Panc1 (cell line): ENCODE measurements at regions not wholly inside any gene's neighbourhood (a gene's known extent, or its start where the extent isn't known, plus 50 kb on each side); places are given as distances from the start of the nearest gene placed in this dataset.

Experiments
- ATAC-seq: fragments of 200-7000 bp; cut with Tn5 transposase; 2 replicates; pipeline ENCODE4 v1.9.1; 2020; ENCODE audit warnings: mild to moderate bottlenecking, moderate library complexity
- BruUV-seq: library from RNA; stranded (reverse); fragments of 400-500 nt; replicated peaks from 2 replicates; lab custom pipeline; 2021; lab: Mats Ljungman, UMichigan
- CTCF ChIA-PET: fragments of 300-600 bp; sonication (Branson Sonifier 250); formaldehyde crosslinking; loops from one replicate; lab custom pipeline; 2022; ENCODE audit warnings: antibody characterized with exemption; lab: Charles Lee
- POLR2A ChIA-PET: fragments of 300-600 bp; sonication (Branson Sonifier 250); formaldehyde crosslinking; loops from one replicate; lab custom pipeline; 2022; ENCODE audit warnings: antibody characterized with exemption; lab: Charles Lee
- DNase-seq: peaks from one replicate; pipeline ENCODE4 v3.0.0-alpha.2; 2010; ENCODE audit warnings: low read depth, low spot score
- H3K27ac ChIP-seq: 2 replicates; pipeline ENCODE4 v1.5.1; 2011; ENCODE audit warnings: mild to moderate bottlenecking, low read length, inconsistent platforms
- H3K27me3 ChIP-seq: fragments of 200-500 bp; sonication (Bioruptor generic); 2 replicates; pipeline ENCODE4 v1.6.0; 2014; ENCODE audit warnings: low read length, inconsistent platforms; ENCODE audit not compliant: control insufficient read depth, insufficient read depth
- H3K36me3 ChIP-seq: fragments of 200-500 bp; sonication (Bioruptor generic); 2 replicates; pipeline ENCODE4 v1.5.1; 2014; ENCODE audit warnings: inconsistent platforms, mild to moderate bottlenecking, low read length, moderate library complexity; ENCODE audit not compliant: control insufficient read depth, insufficient read depth
- H3K4me1 ChIP-seq: 2 replicates; pipeline ENCODE4 v1.5.1; 2011; ENCODE audit warnings: inconsistent platforms, mild to moderate bottlenecking, low read length, moderate library complexity; ENCODE audit not compliant: control insufficient read depth, insufficient read depth
- H3K4me3 ChIP-seq, 2 experiments: 2 replicates each; pipeline ENCODE4 v1.5.1; 2011 to 2012; ENCODE audit warnings: low read depth in 2 of 2, low read length in 2 of 2, mild to moderate bottlenecking in 2 of 2, inconsistent platforms in 1 of 2, moderate library complexity in 1 of 2
- H3K9me3 ChIP-seq: fragments of 200-500 bp; sonication (Bioruptor generic); 2 replicates; pipeline ENCODE4 v1.5.1; 2014; ENCODE audit warnings: low read depth, mild to moderate bottlenecking, inconsistent platforms, low read length, moderate library complexity; ENCODE audit not compliant: control insufficient read depth, insufficient read depth
- POLR2AphosphoS5 ChIP-seq: IDR thresholded peaks from 2 replicates; pipeline ENCODE4 v1.6.1; 2012; ENCODE audit warnings: mild to moderate bottlenecking, low read depth, low read length, moderate library complexity
- REST ChIP-seq, 2 experiments: IDR thresholded peaks; 2 replicates each; pipeline ENCODE4 v1.6.1; 2011 to 2012; ENCODE audit warnings: low read depth in 2 of 2, control low read depth in 1 of 2, low read length in 1 of 2, mild to moderate bottlenecking in 1 of 2, moderate library complexity in 1 of 2; ENCODE audit not compliant: insufficient read depth in 1 of 2
- SIN3A ChIP-seq: IDR thresholded peaks from 2 replicates; pipeline ENCODE4 v1.6.1; 2012; ENCODE audit warnings: low read depth, mild to moderate bottlenecking, low read length, moderate library complexity, borderline replicate concordance; ENCODE audit not compliant: insufficient read depth
- TCF7L2 ChIP-seq: IDR thresholded peaks from 2 replicates; pipeline ENCODE4 v1.6.1; 2011; ENCODE audit warnings: mild to moderate bottlenecking, low read depth, low read length, inconsistent platforms
- in situ Hi-C: cut with HindIII; loops from 2 replicates; pipeline ENCODE4 v1.10.0; 2016; ENCODE audit warnings: low sequenced_read_pairs, low pct_unique_long_range_greater_than_20kb
- intact Hi-C: fragments of 100-400 bp; cut with micrococcal nuclease; formaldehyde crosslinking; loops from one replicate; pipeline ENCODE4 v1.10.0; 2022; ENCODE audit not compliant: unreplicated experiment
- TF ChIP-seq, protein P1 (sequence below): fragments of 450-650 bp; IDR thresholded peaks from 2 replicates; pipeline ENCODE4 v1.5.1; 2017; ENCODE audit warnings: mild to moderate bottlenecking

DNA sequence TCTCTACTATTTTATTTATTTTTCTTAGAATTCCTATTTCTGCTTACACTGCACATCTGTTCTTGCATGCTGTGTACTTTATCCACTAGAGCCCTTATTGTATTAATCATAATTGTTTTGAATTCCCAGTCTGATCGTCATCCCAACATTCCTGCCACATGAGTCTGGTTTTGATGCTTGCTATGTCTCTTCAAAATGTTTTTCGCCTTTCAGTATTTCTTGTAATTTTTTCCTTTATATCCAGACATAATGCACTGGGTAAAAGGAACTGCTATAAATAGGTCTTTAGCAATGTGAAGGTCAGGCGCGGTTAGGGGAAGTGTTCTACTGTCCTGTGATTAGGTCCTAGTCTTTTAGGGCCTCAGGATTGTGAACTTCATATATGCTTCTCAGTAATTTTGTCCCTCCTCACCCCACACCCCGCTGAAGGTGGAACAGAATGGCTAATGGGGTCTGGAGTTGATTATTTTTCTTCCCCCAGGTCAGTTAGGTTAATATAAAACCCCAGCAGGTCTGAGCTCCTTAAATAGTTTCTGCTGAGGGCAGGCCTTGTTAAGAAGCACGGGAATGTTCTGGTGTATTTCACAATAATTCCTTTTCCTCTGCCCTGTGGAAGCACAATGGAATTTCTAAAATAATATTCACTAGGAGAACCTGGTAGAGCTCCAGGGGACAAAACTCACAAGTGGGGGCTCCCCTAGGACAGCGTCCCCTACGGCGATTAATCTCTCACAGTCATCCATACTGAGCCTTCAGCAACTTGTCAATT is 146.6 kb upstream of the TUT7 start:
- no peak overlapping the region for H3K4me3 ChIP-seq
- POLR2A ChIA-PET: interaction anchor here (0.5 kb wide), 1 partner anchor 10 kb away, joined by 3 read pairs; no protein-coding TSS in a partner anchor
- DNase-seq: no peak
- H3K27ac ChIP-seq: no peak overlapping the region
- H3K36me3 ChIP-seq: no peaks in the 10 kb centered on the region
- no peak for ATAC-seq
- H3K4me1 ChIP-seq: no peaks in the 10 kb centered on the region
- no TSS peak for BruUV-seq
- H3K27me3 ChIP-seq: no peaks in the 10 kb centered on the region
- CTCF ChIA-PET: no interaction called here
- H3K9me3 ChIP-seq: no peaks in the 10 kb centered on the region
- intact Hi-C loops: no loop called here
- TF ChIP-seq TCF7L2: no peak
- TF ChIP-seq REST (IDR thresholded peaks at IDR 0.05; ENCODE audit: insufficient read depth in 1 of 2, low read depth in 2 of 2, low read length in 1 of 2): no peak
- TF ChIP-seq POLR2AphosphoS5: no peak
- TF ChIP-seq, protein P1, sequence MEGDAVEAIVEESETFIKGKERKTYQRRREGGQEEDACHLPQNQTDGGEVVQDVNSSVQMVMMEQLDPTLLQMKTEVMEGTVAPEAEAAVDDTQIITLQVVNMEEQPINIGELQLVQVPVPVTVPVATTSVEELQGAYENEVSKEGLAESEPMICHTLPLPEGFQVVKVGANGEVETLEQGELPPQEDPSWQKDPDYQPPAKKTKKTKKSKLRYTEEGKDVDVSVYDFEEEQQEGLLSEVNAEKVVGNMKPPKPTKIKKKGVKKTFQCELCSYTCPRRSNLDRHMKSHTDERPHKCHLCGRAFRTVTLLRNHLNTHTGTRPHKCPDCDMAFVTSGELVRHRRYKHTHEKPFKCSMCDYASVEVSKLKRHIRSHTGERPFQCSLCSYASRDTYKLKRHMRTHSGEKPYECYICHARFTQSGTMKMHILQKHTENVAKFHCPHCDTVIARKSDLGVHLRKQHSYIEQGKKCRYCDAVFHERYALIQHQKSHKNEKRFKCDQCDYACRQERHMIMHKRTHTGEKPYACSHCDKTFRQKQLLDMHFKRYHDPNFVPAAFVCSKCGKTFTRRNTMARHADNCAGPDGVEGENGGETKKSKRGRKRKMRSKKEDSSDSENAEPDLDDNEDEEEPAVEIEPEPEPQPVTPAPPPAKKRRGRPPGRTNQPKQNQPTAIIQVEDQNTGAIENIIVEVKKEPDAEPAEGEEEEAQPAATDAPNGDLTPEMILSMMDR: no peak
- no peak for TF ChIP-seq SIN3A
- in situ Hi-C loops: no loop called here

DNA sequence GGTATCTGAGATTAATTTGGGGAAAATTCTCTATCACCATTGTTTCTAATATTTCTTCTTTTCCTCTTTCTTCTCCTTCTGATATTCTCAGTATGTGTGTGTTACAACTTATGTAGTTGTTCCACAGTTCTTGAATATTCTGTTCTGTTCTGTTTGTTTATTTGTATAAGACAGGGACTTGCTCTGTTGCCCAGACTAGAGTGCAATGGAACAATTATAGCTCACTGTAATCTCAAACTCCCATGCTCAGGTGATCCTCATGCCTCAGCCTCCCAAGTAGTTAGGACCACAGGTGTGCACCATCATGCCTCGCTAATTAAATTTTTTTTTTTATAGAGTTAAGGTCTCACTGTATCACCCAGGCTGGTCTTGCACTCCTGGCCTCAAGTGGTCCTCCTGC is 145.8 kb upstream of the TUT7 start:
- Histone ChIP-seq H3K36me3 (no peaks in the 10 kb centered on the region), H3K27ac (no peak overlapping the region), H3K4me1 (no peaks in the 10 kb centered on the region), H3K9me3 (no peaks in the 10 kb centered on the region), H3K4me3 (no peak overlapping the region), H3K27me3 (no peaks in the 10 kb centered on the region)
- ChIA-PET POLR2A (interaction anchor here (0.5 kb wide), 1 partner anchor 10 kb away, joined by 3 read pairs; no protein-coding TSS in a partner anchor), CTCF (no interaction called here)
- no peak for ATAC-seq
- BruUV-seq: no TSS peak
- TF ChIP-seq REST (IDR thresholded peaks at IDR 0.05; ENCODE audit: insufficient read depth in 1 of 2, low read depth in 2 of 2, low read length in 1 of 2) (no peak), TCF7L2 (no peak), POLR2AphosphoS5 (no peak), SIN3A (no peak)
- TF ChIP-seq, protein P1: no peak
- in situ Hi-C loops (no loop called here), intact Hi-C loops (no loop called here)
- no peak for DNase-seq
